Mesothelial cell of epicardium (in vitro differentiated cells): ENCODE measurements at regions not wholly inside any gene's neighbourhood (a gene's known extent, or its start where the extent isn't known, plus 50 kb on each side); places are given as distances from the start of the nearest gene placed in this dataset.

Experiments
- DNase-seq, 2 experiments: peaks; one replicate each; pipeline ENCODE4 v3.0.0; 2021; ENCODE audit warnings: low spot score in 2 of 2; ENCODE audit not compliant: unreplicated experiment in 2 of 2
- H3K27ac Mint-ChIP-seq: 2 replicates; pipeline ENCODE4 v1.8.0; 2021; ENCODE audit warnings: mixed read lengths
- H3K27me3 Mint-ChIP-seq: 2 replicates; pipeline ENCODE4 v1.8.0; 2021; ENCODE audit warnings: low read depth, mixed read lengths
- H3K36me3 Mint-ChIP-seq: 2 replicates; pipeline ENCODE4 v1.8.0; 2021; ENCODE audit warnings: mixed read lengths
- H3K4me1 Mint-ChIP-seq: 2 replicates; pipeline ENCODE4 v1.8.0; 2021; ENCODE audit warnings: mixed read lengths
- H3K4me3 Mint-ChIP-seq: 2 replicates; pipeline ENCODE4 v1.8.0; 2021; ENCODE audit warnings: mild to moderate bottlenecking, moderate library complexity, mixed read lengths
- H3K9me3 Mint-ChIP-seq: 2 replicates; pipeline ENCODE4 v1.8.0; 2021; ENCODE audit warnings: mixed read lengths
- CTCF ChIP-seq: fragments of 200-600 bp; sonication (generic); IDR thresholded peaks from one replicate; pipeline ENCODE4 v1.5.0; 2021; ENCODE audit warnings: antibody characterized with exemption; ENCODE audit not compliant: unreplicated experiment

GRCh38 chr11:134751766-134752165 is 339.7 kb upstream of the B3GAT1 start:
- no peak for DNase-seq
- H3K4me1 Mint-ChIP-seq: peaks cover 21% of the 10 kb centered on the region
- H3K27ac Mint-ChIP-seq: no peak overlapping the region
- peaks cover 14% of the 10 kb centered on the region for H3K9me3 Mint-ChIP-seq
- H3K36me3 Mint-ChIP-seq: no peaks in the 10 kb centered on the region
- no peak for TF ChIP-seq CTCF
- peaks cover 3% of the 10 kb centered on the region for H3K27me3 Mint-ChIP-seq
- H3K4me3 Mint-ChIP-seq: no peak overlapping the region

- no peak for DNase-seq
- peaks cover 3% of the 10 kb centered on the region for H3K27me3 Mint-ChIP-seq
- H3K36me3 Mint-ChIP-seq: no peaks in the 10 kb centered on the region
- H3K9me3 Mint-ChIP-seq: peaks cover 19% of the 10 kb centered on the region
- no peak overlapping the region for H3K27ac Mint-ChIP-seq
- TF ChIP-seq CTCF: no peak
- peaks cover 21% of the 10 kb centered on the region for H3K4me1 Mint-ChIP-seq
- H3K4me3 Mint-ChIP-seq: no peak overlapping the region
Observed at GRCh38 chr11:134751031-134751585, 339.1 kb upstream of the B3GAT1 start.

- no peak for DNase-seq
- Mint-ChIP-seq H3K4me1 (peaks cover 21% of the 10 kb centered on the region), H3K9me3 (peaks cover 23% of the 10 kb centered on the region), H3K4me3 (no peak overlapping the region), H3K27ac (no peak overlapping the region), H3K36me3 (no peaks in the 10 kb centered on the region), H3K27me3 (peaks cover 3% of the 10 kb centered on the region)
- no peak for TF ChIP-seq CTCF
Observed at GRCh38 chr11:134750619-134751018, 338.6 kb upstream of the B3GAT1 start.

- Mint-ChIP-seq H3K27me3 (peaks cover 3% of the 10 kb centered on the region), H3K36me3 (no peaks in the 10 kb centered on the region), H3K4me1 (peaks cover 21% of the 10 kb centered on the region)
Observed at GRCh38 chr11:134749040-134749839, 337.2 kb upstream of the B3GAT1 start.

GRCh38 chr11:134746609-134747008 is 334.6 kb upstream of the B3GAT1 start:
- Mint-ChIP-seq H3K27ac (no peak overlapping the region), H3K4me1 (peaks cover 32% of the 10 kb centered on the region), H3K4me3 (no peak overlapping the region), H3K9me3 (peaks cover 26% of the 10 kb centered on the region), H3K36me3 (no peaks in the 10 kb centered on the region), H3K27me3 (no peaks in the 10 kb centered on the region)
- no peak for TF ChIP-seq CTCF
- no peak for DNase-seq

More at GRCh38 chr11:134749040-134749839, 337.2 kb upstream of the B3GAT1 start:
- no peak overlapping the region for H3K4me3 Mint-ChIP-seq
- peak in 1 of 2 experiments; percentile 19 for DNase-seq
- H3K27ac Mint-ChIP-seq: no peak overlapping the region
- TF ChIP-seq CTCF: no peak
- H3K9me3 Mint-ChIP-seq: peaks cover 26% of the 10 kb centered on the region
